ENCODE measurements at regions not wholly inside any gene's neighbourhood (a gene's known extent, or its start where the extent isn't known, plus 50 kb on each side); places are given as distances from the start of the nearest gene placed in this dataset.

DNA sequence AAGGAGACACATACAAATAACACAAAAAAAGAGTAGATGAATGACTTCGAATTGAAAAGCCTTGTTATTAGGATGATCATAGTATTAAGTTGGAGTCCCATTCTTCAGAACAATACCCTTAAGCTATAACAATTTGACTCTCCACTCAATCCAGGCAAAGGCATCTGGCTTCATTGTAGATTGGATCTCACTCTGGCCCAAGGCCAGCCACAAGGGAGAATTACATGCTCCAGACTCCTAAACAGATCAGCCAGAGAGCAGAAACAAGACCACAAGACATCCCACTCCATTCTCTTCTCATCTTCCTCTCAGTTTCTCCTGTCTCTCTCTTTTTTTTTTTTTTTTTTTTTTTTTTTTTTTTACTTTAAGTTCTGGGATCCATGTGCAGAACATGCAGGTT lies 213.9 kb downstream of the DHX15 start:
- no peak for TF ChIP-seq CTCF (IDR thresholded peaks at IDR 0.05)
- peaks cover 0 to 16% (median 0%) of the 10 kb centered on the region in 9 donors for H3K4me1 ChIP-seq
- no peak overlapping the region for H3K4me3 ChIP-seq
- DNase-seq (no peak), ATAC-seq (no peak)
- H3K36me3 ChIP-seq, result no peaks in the 10 kb centered on the region
- intact Hi-C loops (cut with DNase I), result no loop called here
- H3K9me3 ChIP-seq, result no peaks in the 10 kb centered on the region
- H3K27ac ChIP-seq, result no peak overlapping the region
- 84 to 88% methylated on average over 1 of the region's 1 CpG for WGBS, 2 donors
- no peaks in the 10 kb centered on the region for H3K27me3 ChIP-seq

DNA sequence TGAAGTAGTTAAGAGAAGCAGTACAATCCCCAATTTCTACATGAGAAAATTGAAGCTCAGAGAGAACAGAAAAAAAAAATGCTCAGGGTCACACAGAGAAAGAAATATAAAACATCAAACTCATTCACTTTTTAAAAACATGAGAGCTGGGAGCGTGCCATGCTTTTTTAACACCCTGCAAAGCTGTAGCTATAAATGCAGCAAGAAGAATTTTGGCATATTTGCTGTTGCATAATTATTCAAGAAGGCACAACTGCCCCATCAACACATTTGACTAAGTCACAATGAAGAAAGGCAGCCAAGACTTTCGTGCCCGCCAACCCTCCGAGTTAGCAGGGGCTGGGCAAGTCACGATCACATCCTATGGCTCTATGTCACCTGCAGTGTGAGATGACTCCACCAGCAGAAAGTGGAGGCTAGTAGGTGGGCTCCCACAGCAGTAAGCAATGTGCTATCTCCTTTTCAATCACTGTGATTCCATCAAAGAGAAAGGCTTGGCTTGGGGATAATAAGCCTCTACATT lies 214.8 kb downstream of the DHX15 start:
- Histone ChIP-seq H3K9me3 (no peaks in the 10 kb centered on the region), H3K27me3 (no peaks in the 10 kb centered on the region), H3K36me3 (no peaks in the 10 kb centered on the region), H3K4me3 (no peak overlapping the region), H3K27ac (no peak overlapping the region), H3K4me1 (peaks cover 0 to 16% (median 0%) of the 10 kb centered on the region in 9 donors)
- ATAC-seq (no peak), DNase-seq (no peak)
- intact Hi-C loops (cut with DNase I), result no loop called here
- no peak for TF ChIP-seq CTCF (IDR thresholded peaks at IDR 0.05)
- WGBS, 2 donors, result 73 to 74% methylated on average over 5 of the region's 5 CpGs

GRCh38 chr4:24368801-24369200 lies 215.6 kb downstream of the DHX15 start:
- no peak for DNase-seq
- ATAC-seq, result no peak
- Histone ChIP-seq H3K9me3 (no peaks in the 10 kb centered on the region), H3K36me3 (no peaks in the 10 kb centered on the region), H3K27ac (no peak overlapping the region), H3K27me3 (no peaks in the 10 kb centered on the region), H3K4me1 (peaks cover 0 to 16% (median 0%) of the 10 kb centered on the region in 9 donors), H3K4me3 (no peak overlapping the region)
- intact Hi-C loops (cut with DNase I), result no loop called here
- 91 to 93% methylated on average over 7 of the region's 7 CpGs for WGBS, 2 donors
- no peak for TF ChIP-seq CTCF (IDR thresholded peaks at IDR 0.05)

GRCh38 chr4:24364852-24365251 lies 219.5 kb downstream of the DHX15 start:
- no peak for ATAC-seq
- no peak overlapping the region for H3K27ac ChIP-seq
- no peak for TF ChIP-seq CTCF (IDR thresholded peaks at IDR 0.05)
- 91 to 98% methylated on average over 3 of the region's 3 CpGs for WGBS, 2 donors
- H3K9me3 ChIP-seq, result no peaks in the 10 kb centered on the region
- no peaks in the 10 kb centered on the region for H3K36me3 ChIP-seq
- no peak for DNase-seq
- H3K4me3 ChIP-seq, result no peak overlapping the region
- intact Hi-C loops (cut with DNase I), result no loop called here
- no peaks in the 10 kb centered on the region for H3K4me1 ChIP-seq
- no peaks in the 10 kb centered on the region for H3K27me3 ChIP-seq
